GM19372 (cell line): ENCODE measurements at regions not wholly inside any gene's neighbourhood (a gene's known extent, or its start where the extent isn't known, plus 50 kb on each side); places are given as distances from the start of the nearest gene placed in this dataset.
"Not testable (repeated sequence)": the region's sequence is repeated elsewhere in the genome, so short reads cannot be mapped to it uniquely, and the experiment has no call there.

ENCODE experiments used
- ATAC-seq: cut with Tn5 transposase; IDR thresholded peaks from one replicate; pipeline ENCODE4 v1.9.1; 2021; ENCODE audit warnings: mild to moderate bottlenecking, low read depth, moderate library complexity; ENCODE audit not compliant: unreplicated experiment

GRCh38 chr9:15047028-15047551 lies 136.9 kb upstream of the FREM1 start:
- ATAC-seq, result no peak

DNA sequence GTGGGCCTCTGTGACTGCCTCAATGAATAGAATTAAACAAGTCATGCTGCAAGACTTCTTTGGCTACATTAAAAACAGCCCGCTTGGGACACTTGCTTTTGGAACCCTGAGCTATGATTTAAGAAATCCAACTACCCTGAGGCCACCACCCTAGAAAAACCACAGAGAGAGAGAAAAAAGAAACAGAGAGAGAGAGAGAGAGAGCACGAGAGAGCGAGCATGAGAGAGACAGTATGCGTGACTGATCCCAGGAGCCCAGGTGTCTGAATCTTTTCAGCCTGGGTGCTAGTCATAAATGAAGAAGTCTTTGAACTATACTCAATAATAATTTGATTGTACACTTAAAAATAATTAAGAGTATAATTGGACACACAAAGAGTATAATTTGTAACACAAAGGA lies 123.1 kb upstream of the FREM1 start:
- no peak for ATAC-seq

GRCh38 chr9:15032860-15033259 lies 122.6 kb upstream of the FREM1 start:
- no peak for ATAC-seq

GRCh38 chr9:15021146-15021545 lies 110.9 kb upstream of the FREM1 start:
- no peak for ATAC-seq

- ATAC-seq, result no peak
Observed at GRCh38 chr9:15018096-15018637, 107.9 kb upstream of the FREM1 start.

GRCh38 chr9:15010581-15010980 lies 100.4 kb upstream of the FREM1 start:
- no peak for ATAC-seq

- no peak for ATAC-seq
Observed at GRCh38 chr9:15007698-15008097, 97.5 kb upstream of the FREM1 start.

DNA sequence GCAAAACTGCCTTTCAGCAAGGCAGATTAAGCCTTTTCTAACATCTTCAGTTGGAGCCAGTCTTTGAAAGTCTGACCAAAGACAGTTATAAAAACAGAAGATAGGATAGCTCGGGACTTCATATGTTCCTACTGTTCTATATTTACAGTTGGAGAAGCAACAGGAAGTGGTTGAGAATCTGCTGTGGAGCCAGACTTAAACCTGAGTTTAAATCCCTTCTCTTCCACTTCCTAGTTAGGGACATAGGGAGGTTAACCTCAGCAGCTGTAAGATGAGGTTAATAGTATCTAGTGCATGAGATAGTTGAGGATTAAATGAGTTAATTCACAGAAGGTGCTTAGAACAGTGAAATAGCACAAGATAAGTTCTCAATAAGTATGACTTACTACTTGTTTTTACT lies 84.5 kb upstream of the FREM1 start:
- ATAC-seq, result no peak

- ATAC-seq, result no peak
Observed at GRCh38 chr9:14993901-14994554, 83.8 kb upstream of the FREM1 start.

GRCh38 chr9:14993061-14993800 lies 83.0 kb upstream of the FREM1 start:
- no peak for ATAC-seq

- no peak for ATAC-seq
Observed at GRCh38 chr9:14992516-14992915, 82.3 kb upstream of the FREM1 start.

- ATAC-seq, result no peak
Observed at GRCh38 chr9:14992081-14992480, 81.9 kb upstream of the FREM1 start.

- ATAC-seq, result not testable (repeated sequence)
Observed at GRCh38 chr9:14990647-14991046, 80.4 kb upstream of the FREM1 start.

GRCh38 chr9:14989811-14990210 lies 79.6 kb upstream of the FREM1 start:
- ATAC-seq, result no peak

DNA sequence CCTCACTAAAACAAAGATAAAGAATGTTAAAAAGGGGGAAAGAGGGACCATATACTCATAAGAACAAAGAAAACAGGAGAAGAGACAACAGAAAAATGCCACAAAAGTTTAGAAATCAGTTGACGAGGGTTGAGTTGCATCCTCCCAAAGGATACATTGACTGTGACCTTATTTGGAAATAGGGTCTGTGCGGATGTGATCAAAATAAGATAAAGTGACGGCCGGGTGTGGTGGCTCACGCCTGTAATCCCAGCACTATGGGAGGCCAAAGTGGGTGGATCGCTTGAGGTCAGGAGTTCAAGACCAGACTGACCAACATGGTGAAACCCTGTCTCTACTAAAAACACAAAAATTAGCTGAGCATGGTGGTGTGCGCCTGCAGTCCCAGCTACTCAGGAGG lies 79.1 kb upstream of the FREM1 start:
- ATAC-seq, result not testable (repeated sequence)

DNA sequence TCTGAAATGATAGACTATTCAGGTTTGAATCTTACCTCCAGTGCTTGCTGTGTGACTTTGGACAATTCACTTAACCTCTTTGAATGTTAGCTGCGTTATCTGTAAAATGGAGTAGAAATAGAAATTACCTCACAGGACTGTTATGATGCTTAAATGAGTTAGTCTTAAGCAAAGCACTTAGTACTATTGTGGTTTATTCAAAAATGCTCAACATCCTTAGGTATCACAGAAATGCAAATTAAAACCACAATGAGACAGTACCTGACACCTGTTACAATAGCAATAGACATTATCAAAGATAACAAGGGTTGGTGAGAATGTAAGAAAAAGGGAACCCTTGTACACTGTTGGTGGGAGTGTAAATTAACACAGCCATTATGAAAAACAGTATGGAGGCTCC lies 77.6 kb upstream of the FREM1 start:
- ATAC-seq, result no peak

- no peak for ATAC-seq
Observed at GRCh38 chr9:14985419-14985818, 75.2 kb upstream of the FREM1 start.

DNA sequence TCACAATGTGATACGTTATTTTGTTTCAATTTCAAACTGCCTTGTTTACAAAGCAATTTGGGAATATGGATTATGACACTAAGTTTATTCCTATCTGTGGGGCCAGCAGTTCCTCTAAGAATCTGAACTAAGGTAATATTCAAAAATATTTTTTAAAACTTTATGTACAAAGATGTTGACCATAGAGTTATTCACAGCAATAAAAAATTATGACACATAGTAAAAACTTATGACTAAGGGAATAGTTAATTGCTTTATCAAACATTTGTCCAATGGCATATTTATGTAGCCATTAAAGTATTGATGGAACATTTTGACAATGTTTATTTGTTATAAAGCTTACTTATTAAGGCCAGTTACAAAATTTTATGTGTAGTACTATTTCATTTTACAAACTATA lies 73.4 kb upstream of the FREM1 start:
- no peak for ATAC-seq

DNA sequence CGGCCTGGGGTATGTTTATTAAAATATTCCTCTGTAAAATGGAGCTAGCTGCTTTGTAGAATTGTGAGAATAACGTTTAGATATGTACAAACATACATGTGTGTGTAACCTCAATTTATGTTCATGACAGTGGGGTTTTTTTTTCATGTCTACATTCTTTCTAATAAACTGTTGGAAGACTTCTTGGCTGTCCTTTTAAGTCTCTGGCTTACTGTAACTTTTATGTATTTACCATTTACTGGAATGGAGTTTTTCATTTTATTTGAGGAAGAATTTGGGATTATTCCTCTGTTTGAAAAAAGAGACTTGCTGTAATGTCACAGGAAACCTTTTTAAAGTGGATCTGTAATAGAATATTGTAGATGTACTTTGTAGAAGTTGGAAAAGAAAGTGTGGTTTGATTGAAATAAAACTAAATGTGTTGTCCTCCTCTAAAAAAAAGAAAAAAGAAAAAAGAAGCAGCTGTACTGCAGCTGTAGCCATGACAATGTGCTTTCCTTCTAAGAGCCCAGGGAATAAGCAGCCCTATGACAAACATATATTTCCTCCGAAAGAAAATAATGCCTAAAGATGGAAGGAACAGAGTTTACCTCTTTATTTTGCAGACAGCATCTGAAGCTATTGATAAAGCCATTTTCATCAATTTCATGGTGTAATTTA lies 71.2 kb upstream of the FREM1 start:
- ATAC-seq, result no peak

- ATAC-seq, result no peak
Observed at GRCh38 chr9:14978022-14979000, 68.1 kb upstream of the FREM1 start.
